Peyer's patch (tissue), 4 donors: ENCODE measurements at regions not wholly inside any gene's neighbourhood (a gene's known extent, or its start where the extent isn't known, plus 50 kb on each side); places are given as distances from the start of the nearest gene placed in this dataset.

Experiments
- CTCF ChIP-seq, 6 experiments: fragments of 450-650 bp in 4 of 6; fragments of 200-600 bp in 2 of 6; sonication (generic) in 1 of 6; IDR thresholded peaks; one replicate each; pipeline ENCODE4 v1.5.1; 2017 to 2019; ENCODE audit warnings: antibody characterized with exemption in 6 of 6, mild to moderate bottlenecking in 3 of 6, moderate library complexity in 1 of 6
- POLR2A ChIP-seq, 2 donors: fragments of 450-650 bp; IDR thresholded peaks; one replicate each; pipeline ENCODE4 v1.5.1; 2017; ENCODE audit warnings: antibody characterized with exemption in 2 of 2, mild to moderate bottlenecking in 2 of 2, moderate library complexity in 2 of 2

- TF ChIP-seq CTCF (IDR thresholded peaks at IDR 0.05) (no peak), POLR2A (IDR thresholded peaks at IDR 0.05) (no peak)
These were observed 275.7 kb downstream of the TOX3 start for GRCh38 chr16:52271088-52271750.
